ENCODE measurements at regions not wholly inside any gene's neighbourhood (a gene's known extent, or its start where the extent isn't known, plus 50 kb on each side); places are given as distances from the start of the nearest gene placed in this dataset.
A peak's percentile ranks its signal among the peaks of the same experiment; 100 is the strongest.

GRCh38 chr3:187920030-187920429, 174.8 kb upstream of the BCL6 start:
- H3K4me3 Mint-ChIP-seq, result no peak overlapping the region
- no peak overlapping the region for H3K27ac Mint-ChIP-seq

DNA sequence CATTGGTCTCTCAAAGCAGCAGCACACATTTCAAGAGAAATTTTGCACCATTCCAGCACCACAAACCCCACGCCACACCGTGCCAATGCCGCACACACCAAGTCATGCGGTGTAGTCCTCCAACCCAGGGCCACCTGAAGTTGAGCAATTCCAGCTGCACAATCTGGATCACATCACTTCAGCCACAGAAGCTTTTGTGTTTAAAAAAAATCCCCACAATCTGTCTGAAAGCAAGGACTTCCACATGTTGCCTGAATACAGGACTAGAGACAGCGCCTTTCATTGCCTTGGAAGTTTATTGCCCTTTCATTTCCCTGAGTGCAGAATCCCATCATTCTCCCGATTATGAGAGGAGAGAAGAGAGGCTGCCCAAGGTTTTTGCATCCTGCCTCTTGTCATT, 175.6 kb upstream of the BCL6 start:
- Mint-ChIP-seq H3K9me3 (peaks cover 10% of the 10 kb centered on the region), H3K4me3 (peak overlapping the region; percentile 1), H3K36me3 (no peaks in the 10 kb centered on the region), H3K27me3 (no peaks in the 10 kb centered on the region), H3K4me1 (ENCODE audit: unreplicated experiment) (peaks cover 28% of the 10 kb centered on the region), H3K27ac (no peak overlapping the region)
- no peak for TF ChIP-seq CTCF (conservative IDR thresholded peaks at IDR 0.05)
- no peak for DNase-seq (ENCODE audit: extremely low spot score, unreplicated experiment)

More at GRCh38 chr3:187920030-187920429, 174.8 kb upstream of the BCL6 start:
- Mint-ChIP-seq H3K36me3 (no peaks in the 10 kb centered on the region), H3K4me1 (ENCODE audit: unreplicated experiment) (peaks cover 33% of the 10 kb centered on the region), H3K27me3 (no peaks in the 10 kb centered on the region), H3K9me3 (peaks cover 4% of the 10 kb centered on the region)
- no peak for DNase-seq (ENCODE audit: extremely low spot score, unreplicated experiment)
- no peak for TF ChIP-seq CTCF (conservative IDR thresholded peaks at IDR 0.05)

- no peak overlapping the region for H3K27ac Mint-ChIP-seq
- H3K36me3 Mint-ChIP-seq, result no peaks in the 10 kb centered on the region
- no peak for DNase-seq (ENCODE audit: extremely low spot score, unreplicated experiment)
- TF ChIP-seq CTCF (conservative IDR thresholded peaks at IDR 0.05), result no peak
- peaks cover 28% of the 10 kb centered on the region for H3K4me1 Mint-ChIP-seq (ENCODE audit: unreplicated experiment)
- H3K4me3 Mint-ChIP-seq, result peak overlapping the region; percentile 1
- peaks cover 10% of the 10 kb centered on the region for H3K9me3 Mint-ChIP-seq
- H3K27me3 Mint-ChIP-seq, result no peaks in the 10 kb centered on the region
Observed at GRCh38 chr3:187921391-187922074, 176.3 kb upstream of the BCL6 start.

DNA sequence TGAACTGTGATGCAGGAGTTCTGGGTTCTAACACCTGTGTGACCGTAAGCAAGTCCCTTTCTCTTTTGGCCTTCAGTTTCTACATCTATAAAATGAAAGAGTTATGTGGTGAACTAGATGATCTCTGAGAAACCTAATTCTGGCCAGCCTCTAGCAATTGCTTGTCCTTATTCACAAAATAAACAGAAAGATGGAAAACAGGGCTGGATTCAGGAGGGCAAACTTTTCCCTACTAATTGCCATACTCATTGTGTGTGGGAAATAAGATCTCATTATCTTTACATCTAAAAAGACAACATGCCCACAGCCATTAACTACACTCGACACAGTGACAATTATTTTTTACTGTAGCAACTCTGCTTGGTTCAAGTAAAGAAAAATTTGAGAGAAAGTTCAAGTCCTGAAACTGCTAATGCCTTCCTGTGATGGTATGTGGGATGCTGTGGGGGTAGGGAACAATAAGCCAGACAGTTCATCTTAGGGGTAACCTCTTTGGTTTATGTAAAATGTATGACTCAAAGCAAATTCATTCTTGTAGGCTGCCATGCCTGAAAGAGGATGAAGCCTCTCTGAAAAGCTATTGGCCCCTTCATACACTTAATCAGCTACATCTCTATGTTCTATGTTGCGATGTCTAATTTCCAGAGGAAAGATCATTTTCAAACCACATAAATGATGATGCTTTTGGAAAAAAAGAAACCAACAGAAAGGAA, 177.6 kb upstream of the BCL6 start:
- H3K4me3 Mint-ChIP-seq, result no peak overlapping the region
- peaks cover 28% of the 10 kb centered on the region for H3K4me1 Mint-ChIP-seq (ENCODE audit: unreplicated experiment)
- TF ChIP-seq CTCF (conservative IDR thresholded peaks at IDR 0.05), result no peak
- H3K36me3 Mint-ChIP-seq, result no peaks in the 10 kb centered on the region
- H3K27me3 Mint-ChIP-seq, result no peaks in the 10 kb centered on the region
- no peak overlapping the region for H3K27ac Mint-ChIP-seq
- no peak for DNase-seq (ENCODE audit: extremely low spot score, unreplicated experiment)
- H3K9me3 Mint-ChIP-seq, result peaks cover 10% of the 10 kb centered on the region

GRCh38 chr3:187924651-187925050, 179.4 kb upstream of the BCL6 start:
- TF ChIP-seq CTCF (conservative IDR thresholded peaks at IDR 0.05), result no peak
- Mint-ChIP-seq H3K27ac (no peak overlapping the region), H3K4me1 (ENCODE audit: unreplicated experiment) (peaks cover 18% of the 10 kb centered on the region), H3K4me3 (no peak overlapping the region), H3K9me3 (peaks cover 10% of the 10 kb centered on the region), H3K27me3 (no peaks in the 10 kb centered on the region), H3K36me3 (no peaks in the 10 kb centered on the region)
- no peak for DNase-seq (ENCODE audit: extremely low spot score, unreplicated experiment)
